B cell (primary cell): ENCODE measurements at regions not wholly inside any gene's neighbourhood (a gene's known extent, or its start where the extent isn't known, plus 50 kb on each side); places are given as distances from the start of the nearest gene placed in this dataset.
"Not testable (repeated sequence)": the region's sequence is repeated elsewhere in the genome, so short reads cannot be mapped to it uniquely, and the experiment has no call there.

Experiments used
- ATAC-seq: fragments of 200-7000 bp; cut with Tn5 transposase; one replicate; pipeline ENCODE4 v1.10.0; 2021; ENCODE audit warnings: low read depth, mild to moderate bottlenecking, moderate number of reproducible peaks, moderate library complexity
- CTCF ChIA-PET: fragments of 350-600 bp; sonication (Branson Sonifier 250); formaldehyde crosslinking; loops from one replicate; lab custom pipeline; 2021; ENCODE audit warnings: antibody characterized with exemption, inconsistent platforms; lab: Charles Lee
- POLR2A ChIA-PET: fragments of 350-600 bp; sonication (Branson Sonifier 250); formaldehyde crosslinking; loops from one replicate; lab custom pipeline; 2021; ENCODE audit warnings: antibody characterized with exemption; lab: Charles Lee
- DNase-seq: peaks from one replicate; pipeline ENCODE4 v3.0.0; 2013
- H2AFZ ChIP-seq: 2 replicates; pipeline ENCODE4 v1.6.1; 2012; ENCODE audit warnings: mild to moderate bottlenecking, low read depth, low read length; ENCODE audit not compliant: insufficient read depth, poor library complexity, severe bottlenecking
- H3K27ac ChIP-seq, 2 donors: 1 replicate in 1 of 2; 2 replicates in 1 of 2; pipeline ENCODE4 v1.5.1; 2012 to 2013; ENCODE audit warnings: low read length in 2 of 2, mild to moderate bottlenecking in 2 of 2, moderate library complexity in 1 of 2
- H3K27me3 ChIP-seq, 4 experiments: fragments of 200-600 bp in 1 of 4; sonication (generic) in 1 of 4; replicated peaks in 1 of 4; 1 replicate in 2 of 4; 2 replicates in 2 of 4; pipeline versions ENCODE4 v1.6.1 to v1.7.0; 2013 to 2016; ENCODE audit warnings: low read length in 3 of 4, mild to moderate bottlenecking in 2 of 4, mixed read lengths in 1 of 4, moderate library complexity in 1 of 4; ENCODE audit not compliant: insufficient read depth in 4 of 4, control insufficient read depth in 3 of 4; ENCODE audit errors: control extremely low read depth in 1 of 4
- H3K36me3 ChIP-seq, 2 experiments: replicated peaks in 1 of 2; 1 replicate in 1 of 2; 2 replicates in 1 of 2; pipeline versions ENCODE4 v1.6.1 to v1.7.1; 2013; ENCODE audit warnings: low read length in 1 of 2; ENCODE audit not compliant: insufficient read depth in 2 of 2, control insufficient read depth in 1 of 2; ENCODE audit errors: control extremely low read depth in 1 of 2, extremely low read depth in 1 of 2
- H3K4me1 ChIP-seq, 2 donors: fragments of 200-600 bp in 1 of 2; sonication (generic) in 1 of 2; 1 replicate in 1 of 2; 2 replicates in 1 of 2; pipeline versions ENCODE4 v1.5.1 to v1.6.1; 2013 to 2017; ENCODE audit warnings: low read length in 2 of 2; ENCODE audit not compliant: control insufficient read depth in 2 of 2, insufficient read depth in 2 of 2
- H3K4me2 ChIP-seq: replicated peaks from 2 replicates; pipeline ENCODE3; 2012; ENCODE audit warnings: mild to moderate bottlenecking, low read depth, low read length; ENCODE audit not compliant: poor library complexity, severe bottlenecking
- H3K4me3 ChIP-seq, 5 experiments: fragments of 200-600 bp in 1 of 5; sonication (generic) in 1 of 5; 1 replicate in 3 of 5; 2 replicates in 2 of 5; pipeline versions ENCODE4 v1.5.1 to v1.7.0; 2011 to 2016; ENCODE audit warnings: low read length in 4 of 5, mild to moderate bottlenecking in 4 of 5, low read depth in 2 of 5, control low read depth in 1 of 5, moderate library complexity in 1 of 5; ENCODE audit not compliant: insufficient read depth in 1 of 5; ENCODE audit errors: control extremely low read depth in 1 of 5, extremely low read depth in 1 of 5
- H3K79me2 ChIP-seq: fragments of 200-600 bp; sonication (generic); one replicate; pipeline ENCODE4 v1.6.0; 2016; ENCODE audit warnings: low read length; ENCODE audit not compliant: control insufficient read depth, insufficient read depth
- H3K9ac ChIP-seq: fragments of 200-600 bp; sonication (generic); 2 replicates; pipeline ENCODE4 v1.6.1; 2017; ENCODE audit warnings: mild to moderate bottlenecking, low read length, moderate library complexity
- H3K9me3 ChIP-seq, 3 donors: one replicate each; pipeline versions ENCODE4 v1.6.1 to v1.7.1; 2013; ENCODE audit warnings: low read length in 2 of 3; ENCODE audit not compliant: control insufficient read depth in 2 of 3, insufficient read depth in 1 of 3; ENCODE audit errors: control extremely low read depth in 1 of 3
- H4K20me1 ChIP-seq: 2 replicates; pipeline ENCODE4 v1.6.0; 2012; ENCODE audit warnings: mild to moderate bottlenecking, low read length; ENCODE audit not compliant: insufficient read depth, control insufficient read depth, poor library complexity, severe bottlenecking
- H3K27ac Mint-ChIP-seq: one replicate; pipeline ENCODE4 v1.8.0; 2021; ENCODE audit warnings: mixed read lengths
- H3K27me3 Mint-ChIP-seq: one replicate; pipeline ENCODE4 v1.8.0; 2021; ENCODE audit warnings: mixed read lengths
- H3K4me1 Mint-ChIP-seq: one replicate; pipeline ENCODE4 v1.8.0; 2021; ENCODE audit warnings: mixed read lengths
- H3K4me3 Mint-ChIP-seq: one replicate; pipeline ENCODE4 v1.8.0; 2021; ENCODE audit warnings: mixed read lengths
- H3K9me3 Mint-ChIP-seq: one replicate; pipeline ENCODE4 v1.8.0; 2022; ENCODE audit warnings: mixed read lengths; ENCODE audit not compliant: insufficient read depth
- EZH2 ChIP-seq: IDR thresholded peaks from 2 replicates; pipeline ENCODE4 v1.6.1; 2012; ENCODE audit warnings: borderline replicate concordance, low read depth, mild to moderate bottlenecking, moderate library complexity, low read length; ENCODE audit not compliant: insufficient read depth, poor library complexity, severe bottlenecking
- WGBS: methylation state at CpG from one replicate; pipeline ENCODE4 v1.1.5; 2013; ENCODE audit warnings: missing lambda C conversion rate; ENCODE audit not compliant: insufficient coverage; 5-methylcytosine and 5-hydroxymethylcytosine counted together
- intact Hi-C: fragments of 100-400 bp; cut with micrococcal nuclease; formaldehyde crosslinking; loops from one replicate; pipeline ENCODE4 v1.10.0; 2022
- TF ChIP-seq, protein P1 (sequence below): fragments of 200-600 bp; IDR thresholded peaks from one replicate; pipeline ENCODE4 v1.8.0; 2022; ENCODE audit warnings: antibody characterized with exemption, mild to moderate bottlenecking

DNA sequence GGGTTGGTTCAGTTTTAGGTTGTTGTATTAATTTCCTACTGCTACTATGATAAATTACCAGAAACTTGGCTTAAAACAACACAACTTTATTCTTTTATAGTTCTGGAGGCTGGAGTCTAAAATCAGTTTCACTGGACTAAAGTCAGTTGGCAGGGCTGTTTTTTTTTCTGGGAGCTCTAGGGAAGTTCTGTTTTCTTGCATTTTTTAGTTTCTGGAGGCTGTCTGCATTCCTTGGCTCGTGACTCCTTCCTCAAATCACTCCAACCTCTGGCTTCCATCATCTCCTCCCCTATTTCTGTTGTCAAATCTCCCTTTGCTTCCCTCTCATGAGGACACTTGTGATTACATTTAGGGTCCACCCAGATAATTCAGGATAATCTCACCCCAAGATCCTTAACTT lies 51.3 kb upstream of the SUB1 start:
- no peaks in the 10 kb centered on the region for H3K9me3 ChIP-seq
- H3K27me3 Mint-ChIP-seq = no peaks in the 10 kb centered on the region
- no peak overlapping the region for H3K27ac ChIP-seq
- no peaks in the 10 kb centered on the region for H3K36me3 ChIP-seq
- H3K4me3 Mint-ChIP-seq = no peak overlapping the region
- H3K79me2 ChIP-seq = no peaks in the 10 kb centered on the region
- H3K4me2 ChIP-seq = no peak overlapping the region
- no peaks in the 10 kb centered on the region for H3K9me3 Mint-ChIP-seq
- no peak for ATAC-seq
- TF ChIP-seq EZH2 = no peak
- TF ChIP-seq, protein P1, sequence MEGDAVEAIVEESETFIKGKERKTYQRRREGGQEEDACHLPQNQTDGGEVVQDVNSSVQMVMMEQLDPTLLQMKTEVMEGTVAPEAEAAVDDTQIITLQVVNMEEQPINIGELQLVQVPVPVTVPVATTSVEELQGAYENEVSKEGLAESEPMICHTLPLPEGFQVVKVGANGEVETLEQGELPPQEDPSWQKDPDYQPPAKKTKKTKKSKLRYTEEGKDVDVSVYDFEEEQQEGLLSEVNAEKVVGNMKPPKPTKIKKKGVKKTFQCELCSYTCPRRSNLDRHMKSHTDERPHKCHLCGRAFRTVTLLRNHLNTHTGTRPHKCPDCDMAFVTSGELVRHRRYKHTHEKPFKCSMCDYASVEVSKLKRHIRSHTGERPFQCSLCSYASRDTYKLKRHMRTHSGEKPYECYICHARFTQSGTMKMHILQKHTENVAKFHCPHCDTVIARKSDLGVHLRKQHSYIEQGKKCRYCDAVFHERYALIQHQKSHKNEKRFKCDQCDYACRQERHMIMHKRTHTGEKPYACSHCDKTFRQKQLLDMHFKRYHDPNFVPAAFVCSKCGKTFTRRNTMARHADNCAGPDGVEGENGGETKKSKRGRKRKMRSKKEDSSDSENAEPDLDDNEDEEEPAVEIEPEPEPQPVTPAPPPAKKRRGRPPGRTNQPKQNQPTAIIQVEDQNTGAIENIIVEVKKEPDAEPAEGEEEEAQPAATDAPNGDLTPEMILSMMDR = no peak
- ChIA-PET POLR2A (interaction anchor here (0.7 kb wide), 1 partner anchor 25 kb away, joined by 4 read pairs; no protein-coding TSS in a partner anchor), CTCF (interaction anchor here (0.7 to 4.7 kb wide), 2 partner anchors 56 to 157 kb away, joined by 4 to 23 read pairs; no protein-coding TSS in a partner anchor)
- intact Hi-C loops = no loop called here
- no peaks in the 10 kb centered on the region for H4K20me1 ChIP-seq
- peaks cover 22 to 49% of the 10 kb centered on the region in 2 donors for H3K4me1 ChIP-seq
- H3K4me1 Mint-ChIP-seq = peaks cover 50% of the 10 kb centered on the region
- no peak overlapping the region for H2AFZ ChIP-seq
- WGBS = no CpG with 5 or more reads among the region's 1 CpG
- H3K27ac Mint-ChIP-seq = no peak overlapping the region
- no peak overlapping the region for H3K9ac ChIP-seq
- no peak overlapping the region for H3K4me3 ChIP-seq
- peaks cover 0 to 4% (median 0%) of the 10 kb centered on the region in 4 experiments for H3K27me3 ChIP-seq
- DNase-seq = no peak

DNA sequence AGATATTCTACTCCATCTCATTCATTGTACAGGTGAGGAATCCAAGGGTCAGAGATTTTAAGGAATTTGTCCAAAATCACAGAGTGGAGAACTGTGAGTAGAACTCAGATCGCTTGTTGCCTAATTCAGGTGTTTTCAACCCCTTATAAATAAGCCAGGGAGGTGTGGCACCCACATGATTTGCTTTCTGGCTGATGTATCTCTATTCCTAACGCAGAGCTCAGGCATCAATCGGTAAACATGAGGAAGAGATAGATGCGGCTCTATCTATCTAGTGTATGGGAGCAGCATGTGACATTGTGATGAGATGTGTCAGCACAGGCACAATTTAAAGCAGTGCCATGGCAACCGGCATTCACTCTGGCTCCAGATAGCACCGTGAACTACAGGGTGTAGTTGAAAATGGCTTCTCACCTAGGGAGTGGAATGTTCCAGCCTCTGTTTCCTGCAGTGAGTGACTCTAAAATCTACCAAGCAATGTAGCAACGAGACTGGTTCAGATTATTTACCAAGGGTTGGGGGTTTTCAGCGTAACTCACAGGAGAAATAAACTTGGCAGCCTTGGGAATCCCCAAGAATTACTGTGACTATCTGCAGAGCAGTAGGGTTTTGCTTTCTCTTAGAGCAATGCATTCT lies 53.4 kb upstream of the SUB1 start:
- H3K4me1 Mint-ChIP-seq = peaks cover 31% of the 10 kb centered on the region
- Histone ChIP-seq H3K9me3 (no peaks in the 10 kb centered on the region), H3K9ac (peak overlapping the region; percentile 50), H4K20me1 (no peaks in the 10 kb centered on the region), H3K36me3 (no peaks in the 10 kb centered on the region), H3K27ac (peak overlapping the region; percentile 59 to 64), H2AFZ (peak overlapping the region; percentile 8), H3K4me3 (peak overlapping the region in 4 of 5 experiments; percentile 7 to 50 (median 32)), H3K79me2 (no peaks in the 10 kb centered on the region), H3K4me2 (peak overlapping the region; percentile 33), H3K27me3 (peaks cover 0 to 4% (median 0%) of the 10 kb centered on the region in 4 experiments), H3K4me1 (peaks cover 8 to 30% of the 10 kb centered on the region in 2 donors)
- intact Hi-C loops = loop anchor here (2.0 kb wide), 1 partner anchor 55 kb away; no protein-coding TSS in a partner anchor
- WGBS = 71% methylated on average over 7 of the region's 8 CpGs
- POLR2A ChIA-PET = interaction anchor here (0.6 to 1.0 kb wide), 3 partner anchors 12 to 58 kb away, joined by 3 to 4 read pairs (median 4); no protein-coding TSS in a partner anchor
- CTCF ChIA-PET = interaction anchor here (0.9 to 4.7 kb wide), 7 partner anchors 20 to 81 kb away, joined by 3 to 23 read pairs (median 3); no protein-coding TSS in a partner anchor
- DNase-seq (peak; percentile 54), ATAC-seq (peak; percentile 61)
- H3K4me3 Mint-ChIP-seq = peak overlapping the region; percentile 77
- H3K27ac Mint-ChIP-seq = peak overlapping the region; percentile 42
- H3K27me3 Mint-ChIP-seq = no peaks in the 10 kb centered on the region
- no peaks in the 10 kb centered on the region for H3K9me3 Mint-ChIP-seq
- TF ChIP-seq, protein P1 = no peak
- TF ChIP-seq EZH2 = no peak

DNA sequence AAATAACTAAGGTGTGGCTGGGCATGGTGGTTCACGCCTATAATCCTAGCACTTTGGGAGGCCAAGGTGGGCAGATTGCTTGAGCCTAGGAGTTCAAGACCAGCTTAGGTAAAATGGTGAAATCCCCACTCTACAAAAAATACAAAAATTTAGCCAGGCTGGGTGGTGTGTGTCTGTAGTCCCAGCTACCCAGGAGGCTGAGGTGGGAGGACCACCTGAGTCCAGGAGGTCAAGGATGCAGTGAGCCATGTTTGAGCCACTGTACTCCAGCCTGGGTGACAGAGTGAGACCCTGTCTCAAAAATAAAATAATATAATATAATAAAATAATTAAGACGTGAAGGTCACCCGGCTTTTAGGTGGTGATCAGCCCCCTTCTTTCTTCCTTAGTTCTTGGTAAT lies 58.0 kb upstream of the SUB1 start:
- not testable (repeated sequence) for ATAC-seq
- CTCF ChIA-PET = interaction anchor here (1.0 to 1.6 kb wide), 3 partner anchors 10 to 85 kb away, joined by 3 to 4 read pairs (median 3); no protein-coding TSS in a partner anchor

More for the DNA sequence above, 58.0 kb upstream of the SUB1 start:
- H3K9me3 ChIP-seq, H4K20me1 ChIP-seq, H3K27me3 ChIP-seq, POLR2A ChIA-PET, H3K9ac ChIP-seq, H3K9me3 Mint-ChIP-seq, H3K36me3 ChIP-seq, H3K27ac Mint-ChIP-seq, DNase-seq, H3K79me2 ChIP-seq, H3K4me3 Mint-ChIP-seq, H3K4me2 ChIP-seq, intact Hi-C loops, H3K27ac ChIP-seq, H2AFZ ChIP-seq, H3K4me3 ChIP-seq, H3K27me3 Mint-ChIP-seq: not testable (repeated sequence)
- 100% methylated on average over 1 of the region's 3 CpGs for WGBS
- H3K4me1 ChIP-seq = peaks cover 3 to 13% of the 10 kb centered on the region in 2 donors
- peaks cover 17% of the 10 kb centered on the region for H3K4me1 Mint-ChIP-seq
